T-helper 1 cell treated with Interleukin-12 subunit alpha and Interleukin-12 subunit beta and Interleukin-4 antibody, amounts not matched to agents 30 μg/mL and 1 μg/mL, for 36 hours (primary cell): ENCODE measurements at regions not wholly inside any gene's neighbourhood (a gene's known extent, or its start where the extent isn't known, plus 50 kb on each side); places are given as distances from the start of the nearest gene placed in this dataset.

Experiments
- H3K27ac Mint-ChIP-seq: one replicate; pipeline ENCODE4 v1.8.0; 2021; ENCODE audit warnings: mild to moderate bottlenecking, mixed read lengths
- H3K27me3 Mint-ChIP-seq: one replicate; pipeline ENCODE4 v1.8.0; 2021; ENCODE audit warnings: low read depth, mixed read lengths
- H3K36me3 Mint-ChIP-seq: one replicate; pipeline ENCODE4 v1.8.0; 2021; ENCODE audit warnings: low read depth, mixed read lengths
- H3K4me1 Mint-ChIP-seq: one replicate; pipeline ENCODE4 v1.8.0; 2021; ENCODE audit warnings: low read depth, mixed read lengths
- H3K4me3 Mint-ChIP-seq: one replicate; pipeline ENCODE4 v1.8.0; 2021; ENCODE audit warnings: mild to moderate bottlenecking, moderate library complexity, mixed read lengths
- H3K9me3 Mint-ChIP-seq: one replicate; pipeline ENCODE4 v1.8.0; 2021; ENCODE audit warnings: mixed read lengths

DNA sequence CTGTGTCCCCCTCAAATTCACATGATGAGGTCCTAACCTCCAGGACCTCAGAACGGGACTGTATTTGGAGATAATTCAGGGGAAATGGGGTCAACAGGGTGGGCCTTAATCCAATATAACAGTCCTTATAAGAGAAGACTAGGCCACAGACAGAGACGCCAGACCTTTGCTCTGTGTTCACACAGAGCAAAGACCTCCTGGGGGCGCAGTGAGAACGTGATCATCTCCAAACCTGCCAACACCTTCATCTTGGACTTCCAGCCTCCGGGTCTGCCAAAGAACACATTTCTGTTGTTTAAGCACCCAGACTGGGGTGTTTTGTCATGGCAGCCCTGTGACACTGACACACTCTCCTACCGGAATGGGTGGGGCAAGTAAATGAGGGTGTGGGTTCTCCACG, 250.2 kb downstream of the MN1 start:
- no peak overlapping the region for H3K4me3 Mint-ChIP-seq
- H3K4me1 Mint-ChIP-seq = no peaks in the 10 kb centered on the region
- H3K27me3 Mint-ChIP-seq = no peaks in the 10 kb centered on the region
- H3K36me3 Mint-ChIP-seq = no peaks in the 10 kb centered on the region
- peaks cover 7% of the 10 kb centered on the region for H3K9me3 Mint-ChIP-seq
- H3K27ac Mint-ChIP-seq = no peak overlapping the region

DNA sequence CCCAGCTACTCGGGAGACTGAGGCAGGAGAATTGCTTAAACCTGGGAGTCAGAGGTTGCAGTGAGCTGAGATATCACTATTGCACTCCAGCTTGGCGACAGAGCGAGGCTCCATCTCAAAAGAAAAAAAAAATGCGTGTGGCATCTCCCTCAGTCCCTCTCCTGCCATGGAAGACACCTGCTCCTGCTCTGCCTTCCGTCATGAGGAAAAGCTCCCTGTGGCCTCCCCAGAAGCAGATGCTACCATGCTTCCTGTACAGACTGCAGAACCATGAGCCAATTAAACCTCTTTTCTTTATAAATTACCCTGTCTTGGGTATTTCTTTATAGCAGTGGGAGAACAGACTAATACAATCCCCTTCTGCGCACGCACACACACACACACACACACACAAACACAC, 249.4 kb downstream of the MN1 start:
- H3K36me3 Mint-ChIP-seq = no peaks in the 10 kb centered on the region
- no peak overlapping the region for H3K4me3 Mint-ChIP-seq
- H3K9me3 Mint-ChIP-seq = peaks cover 7% of the 10 kb centered on the region
- H3K27me3 Mint-ChIP-seq = no peaks in the 10 kb centered on the region
- no peaks in the 10 kb centered on the region for H3K4me1 Mint-ChIP-seq
- H3K27ac Mint-ChIP-seq = no peak overlapping the region

DNA sequence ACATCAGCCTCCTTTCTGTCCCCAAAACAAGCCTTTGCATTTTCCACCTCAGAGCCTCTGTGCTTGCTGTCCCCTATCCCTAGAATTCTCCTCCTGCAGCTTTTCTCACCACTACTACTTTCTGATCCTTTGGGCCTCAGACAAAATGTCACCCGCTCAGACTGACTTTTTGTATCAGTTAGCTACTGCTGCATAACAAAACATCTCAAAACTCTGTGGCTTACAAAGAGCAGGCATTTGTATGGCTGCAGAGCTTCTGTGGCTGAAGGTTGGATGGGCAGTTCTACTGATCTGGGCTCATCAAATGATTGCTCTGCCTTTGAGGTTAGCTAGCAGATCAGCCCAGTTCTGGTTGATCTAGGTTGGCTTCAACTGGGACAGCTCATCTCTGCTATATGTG, 248.7 kb downstream of the MN1 start:
- Mint-ChIP-seq H3K9me3 (peaks cover 7% of the 10 kb centered on the region), H3K36me3 (no peaks in the 10 kb centered on the region), H3K27me3 (no peaks in the 10 kb centered on the region), H3K4me1 (no peaks in the 10 kb centered on the region), H3K27ac (no peak overlapping the region), H3K4me3 (no peak overlapping the region)

- Mint-ChIP-seq H3K27me3 (no peaks in the 10 kb centered on the region), H3K27ac (no peak overlapping the region), H3K9me3 (peaks cover 7% of the 10 kb centered on the region), H3K4me1 (no peaks in the 10 kb centered on the region), H3K36me3 (no peaks in the 10 kb centered on the region), H3K4me3 (no peak overlapping the region)
These were observed 247.3 kb downstream of the MN1 start for GRCh38 chr22:27554106-27554811.

DNA sequence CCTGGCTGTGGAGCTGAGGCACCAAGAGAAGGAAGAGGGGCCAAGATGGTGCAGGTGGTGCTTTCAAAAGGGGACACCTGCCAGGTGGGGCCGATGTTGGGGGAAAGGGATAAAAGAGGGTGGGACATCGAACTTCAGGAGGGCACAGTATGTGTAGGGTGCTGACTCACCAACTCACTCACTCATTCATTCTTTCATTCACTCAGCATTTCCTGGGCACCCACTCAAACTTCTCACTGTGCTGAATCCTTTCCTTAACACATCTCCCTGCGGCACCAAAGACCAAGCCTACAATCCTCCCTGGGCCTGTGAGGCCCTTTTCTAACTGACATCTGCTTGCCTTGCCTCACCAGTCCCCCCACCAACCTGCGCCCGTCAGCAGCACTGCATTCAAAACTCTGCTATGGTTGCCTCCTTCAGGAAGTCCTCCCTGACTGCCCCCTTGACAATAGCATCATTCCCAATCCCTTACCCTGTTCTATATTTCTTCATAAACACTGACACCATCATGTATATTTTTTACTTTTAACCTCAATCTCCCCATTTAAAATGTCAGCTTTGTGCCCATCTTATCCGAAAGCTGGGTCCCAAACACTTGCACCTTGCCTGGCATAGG, 246.6 kb downstream of the MN1 start:
- no peak overlapping the region for H3K4me3 Mint-ChIP-seq
- no peaks in the 10 kb centered on the region for H3K4me1 Mint-ChIP-seq
- no peak overlapping the region for H3K27ac Mint-ChIP-seq
- peaks cover 7% of the 10 kb centered on the region for H3K9me3 Mint-ChIP-seq
- H3K36me3 Mint-ChIP-seq = no peaks in the 10 kb centered on the region
- H3K27me3 Mint-ChIP-seq = no peaks in the 10 kb centered on the region

- Mint-ChIP-seq H3K4me3 (no peak overlapping the region), H3K9me3 (peaks cover 7% of the 10 kb centered on the region), H3K36me3 (no peaks in the 10 kb centered on the region), H3K4me1 (no peaks in the 10 kb centered on the region), H3K27ac (no peak overlapping the region), H3K27me3 (no peaks in the 10 kb centered on the region)
These were observed 245.2 kb downstream of the MN1 start for GRCh38 chr22:27556371-27556770.

GRCh38 chr22:27557286-27558008, 244.1 kb downstream of the MN1 start:
- Mint-ChIP-seq H3K27ac (no peak overlapping the region), H3K4me1 (no peaks in the 10 kb centered on the region), H3K27me3 (no peaks in the 10 kb centered on the region), H3K36me3 (no peaks in the 10 kb centered on the region), H3K9me3 (peaks cover 5% of the 10 kb centered on the region), H3K4me3 (no peak overlapping the region)

GRCh38 chr22:27558658-27559371, 242.7 kb downstream of the MN1 start:
- Mint-ChIP-seq H3K27me3 (no peaks in the 10 kb centered on the region), H3K9me3 (no peaks in the 10 kb centered on the region), H3K27ac (no peak overlapping the region), H3K36me3 (no peaks in the 10 kb centered on the region), H3K4me3 (no peak overlapping the region), H3K4me1 (no peaks in the 10 kb centered on the region)

DNA sequence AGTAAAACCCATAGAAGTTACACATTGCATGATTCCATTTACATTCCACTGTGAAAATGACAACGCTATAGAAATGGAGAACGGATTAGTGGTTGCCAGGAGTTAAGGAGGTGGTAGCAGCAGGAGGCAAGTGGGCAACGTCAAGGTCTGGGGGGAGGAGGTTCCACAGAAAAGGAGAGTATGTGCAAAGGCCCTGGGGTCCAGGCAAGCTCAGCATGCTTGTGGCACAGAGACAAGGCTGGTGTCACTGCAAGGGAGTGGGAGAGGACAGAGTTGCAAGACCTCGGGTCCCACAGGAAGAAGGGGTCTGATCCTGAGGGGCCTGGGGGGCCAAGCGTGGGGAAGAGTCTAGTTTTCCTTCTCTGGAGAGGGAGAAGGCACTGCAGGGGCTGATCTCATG, 240.8 kb downstream of the MN1 start:
- Mint-ChIP-seq H3K9me3 (peaks cover 3% of the 10 kb centered on the region), H3K36me3 (no peaks in the 10 kb centered on the region), H3K27me3 (no peaks in the 10 kb centered on the region), H3K4me3 (no peak overlapping the region), H3K27ac (no peak overlapping the region), H3K4me1 (no peaks in the 10 kb centered on the region)

DNA sequence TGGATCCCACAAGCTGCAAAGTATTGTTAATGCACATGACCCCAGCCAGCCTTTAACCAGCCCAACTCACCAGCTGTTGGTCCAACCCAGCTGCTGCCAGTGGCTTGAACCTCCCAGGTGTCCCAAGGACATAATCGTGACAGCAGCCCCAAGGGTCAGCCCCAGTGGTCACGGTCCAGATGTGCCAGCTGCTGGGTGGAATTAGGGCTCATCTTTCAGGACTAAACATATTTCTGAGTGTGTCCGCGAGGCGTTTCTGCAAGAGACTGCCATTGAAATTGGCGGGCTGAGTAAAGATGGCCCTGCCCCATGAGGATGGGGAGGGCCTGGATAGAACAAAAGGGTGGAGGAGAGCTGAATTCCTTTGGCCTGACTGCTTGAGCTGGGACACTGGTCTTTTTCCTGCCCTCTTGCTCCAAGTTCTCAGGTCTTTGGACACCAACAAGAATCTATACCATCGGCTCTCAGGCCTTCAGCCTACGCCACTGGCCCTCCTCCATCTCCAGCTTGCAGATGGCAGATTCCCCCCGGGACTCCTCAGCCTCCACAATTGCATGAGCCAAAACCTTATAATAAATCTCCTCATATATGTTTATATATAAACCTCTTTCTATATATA, 240.2 kb downstream of the MN1 start:
- no peaks in the 10 kb centered on the region for H3K27me3 Mint-ChIP-seq
- H3K4me3 Mint-ChIP-seq = no peak overlapping the region
- H3K9me3 Mint-ChIP-seq = peaks cover 3% of the 10 kb centered on the region
- H3K4me1 Mint-ChIP-seq = no peaks in the 10 kb centered on the region
- H3K27ac Mint-ChIP-seq = no peak overlapping the region
- H3K36me3 Mint-ChIP-seq = no peaks in the 10 kb centered on the region

GRCh38 chr22:27564806-27565205, 236.8 kb downstream of the MN1 start:
- Mint-ChIP-seq H3K27me3 (no peaks in the 10 kb centered on the region), H3K9me3 (peaks cover 3% of the 10 kb centered on the region), H3K4me1 (no peaks in the 10 kb centered on the region), H3K36me3 (no peaks in the 10 kb centered on the region), H3K27ac (no peak overlapping the region), H3K4me3 (no peak overlapping the region)

DNA sequence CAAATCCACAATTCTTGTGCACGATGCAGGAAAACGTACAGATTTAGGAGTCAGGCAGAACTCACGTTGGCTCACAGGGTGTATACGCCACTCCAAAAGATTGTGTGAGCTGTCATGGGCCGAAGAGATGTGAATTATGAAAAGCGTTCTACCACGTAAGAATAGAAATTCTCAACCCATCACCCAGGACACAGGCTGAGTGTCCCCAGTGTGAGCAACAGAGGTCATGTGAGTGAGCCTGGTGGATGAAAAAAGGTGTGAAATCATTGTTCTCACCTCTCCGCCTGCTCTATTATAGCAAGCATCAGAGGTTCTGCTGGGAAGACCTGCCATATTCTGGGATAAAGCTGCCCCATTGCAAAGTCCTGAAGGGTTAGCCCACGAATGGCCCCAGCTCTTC, 235.0 kb downstream of the MN1 start:
- Mint-ChIP-seq H3K4me1 (no peaks in the 10 kb centered on the region), H3K27ac (no peak overlapping the region), H3K9me3 (peaks cover 3% of the 10 kb centered on the region), H3K36me3 (no peaks in the 10 kb centered on the region), H3K27me3 (no peaks in the 10 kb centered on the region), H3K4me3 (no peak overlapping the region)

DNA sequence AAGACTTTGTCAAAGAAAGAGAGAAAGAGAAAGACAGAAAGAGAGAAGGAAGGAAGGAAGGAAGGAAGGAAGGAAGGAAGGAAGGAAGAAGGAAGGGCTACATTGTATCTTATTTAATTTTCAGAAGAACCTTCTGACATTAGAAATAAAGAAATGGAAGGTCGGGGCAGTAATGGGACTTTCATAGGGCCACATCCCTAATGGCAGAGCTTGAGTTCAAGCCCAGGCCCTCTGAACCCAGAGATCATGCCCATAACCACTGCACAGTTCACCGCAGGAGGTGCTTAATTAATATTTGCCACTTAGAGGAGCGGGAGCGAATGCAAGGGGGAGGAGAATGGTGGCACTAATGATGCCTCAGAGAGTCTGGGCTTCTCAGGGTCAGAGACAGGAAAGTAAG, 233.3 kb downstream of the MN1 start:
- H3K9me3 Mint-ChIP-seq = peaks cover 3% of the 10 kb centered on the region
- no peak overlapping the region for H3K4me3 Mint-ChIP-seq
- H3K27ac Mint-ChIP-seq = no peak overlapping the region
- no peaks in the 10 kb centered on the region for H3K27me3 Mint-ChIP-seq
- no peaks in the 10 kb centered on the region for H3K4me1 Mint-ChIP-seq
- H3K36me3 Mint-ChIP-seq = no peaks in the 10 kb centered on the region

GRCh38 chr22:27571463-27572277, 229.9 kb downstream of the MN1 start:
- Mint-ChIP-seq H3K4me3 (no peak overlapping the region), H3K4me1 (no peaks in the 10 kb centered on the region), H3K9me3 (no peaks in the 10 kb centered on the region), H3K36me3 (no peaks in the 10 kb centered on the region), H3K27me3 (no peaks in the 10 kb centered on the region), H3K27ac (no peak overlapping the region)
